Ovary (tissue), 3 donors: ENCODE measurements at regions not wholly inside any gene's neighbourhood (a gene's known extent, or its start where the extent isn't known, plus 50 kb on each side); places are given as distances from the start of the nearest gene placed in this dataset.

ENCODE experiments used
- EP300 ChIP-seq: sonication (generic); formaldehyde crosslinking; IDR thresholded peaks from one replicate; pipeline ENCODE4 v1.6.1; 2017; ENCODE audit warnings: antibody characterized with exemption
- TF ChIP-seq, protein P1 (sequence below), 3 donors: fragments of 450-650 bp in 2 of 3; fragments of 200-600 bp in 1 of 3; IDR thresholded peaks; one replicate each; pipeline versions ENCODE4 v1.5.1 to v1.8.0; 2016 to 2022; ENCODE audit warnings: antibody characterized with exemption in 3 of 3, mild to moderate bottlenecking in 1 of 3
- donor health status: DM: no; HTN: no; CAD: no.

DNA sequence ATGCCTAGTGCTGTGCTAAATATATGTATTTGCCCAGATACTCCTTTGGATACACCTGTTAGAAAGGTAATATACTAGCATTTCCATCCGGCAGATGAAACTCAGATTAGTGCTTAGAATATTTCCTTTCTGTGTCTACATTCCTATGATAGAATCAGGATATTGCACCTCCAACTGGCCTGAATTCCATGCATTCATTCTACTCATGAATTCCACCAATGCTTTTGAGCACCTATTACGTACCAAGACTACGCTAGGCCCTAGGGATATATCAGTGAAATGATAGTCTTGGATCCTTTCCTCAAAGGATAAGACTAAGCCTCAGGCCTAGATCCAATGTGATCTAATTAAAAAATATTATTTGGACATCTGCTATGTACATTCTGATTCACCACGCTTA, 223.8 kb upstream of the SERP2 start:
- no peak for TF ChIP-seq EP300
- TF ChIP-seq, protein P1, sequence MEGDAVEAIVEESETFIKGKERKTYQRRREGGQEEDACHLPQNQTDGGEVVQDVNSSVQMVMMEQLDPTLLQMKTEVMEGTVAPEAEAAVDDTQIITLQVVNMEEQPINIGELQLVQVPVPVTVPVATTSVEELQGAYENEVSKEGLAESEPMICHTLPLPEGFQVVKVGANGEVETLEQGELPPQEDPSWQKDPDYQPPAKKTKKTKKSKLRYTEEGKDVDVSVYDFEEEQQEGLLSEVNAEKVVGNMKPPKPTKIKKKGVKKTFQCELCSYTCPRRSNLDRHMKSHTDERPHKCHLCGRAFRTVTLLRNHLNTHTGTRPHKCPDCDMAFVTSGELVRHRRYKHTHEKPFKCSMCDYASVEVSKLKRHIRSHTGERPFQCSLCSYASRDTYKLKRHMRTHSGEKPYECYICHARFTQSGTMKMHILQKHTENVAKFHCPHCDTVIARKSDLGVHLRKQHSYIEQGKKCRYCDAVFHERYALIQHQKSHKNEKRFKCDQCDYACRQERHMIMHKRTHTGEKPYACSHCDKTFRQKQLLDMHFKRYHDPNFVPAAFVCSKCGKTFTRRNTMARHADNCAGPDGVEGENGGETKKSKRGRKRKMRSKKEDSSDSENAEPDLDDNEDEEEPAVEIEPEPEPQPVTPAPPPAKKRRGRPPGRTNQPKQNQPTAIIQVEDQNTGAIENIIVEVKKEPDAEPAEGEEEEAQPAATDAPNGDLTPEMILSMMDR (IDR thresholded peaks at IDR 0.05) = no peak
